Brain microvascular endothelial cell (primary cell): ENCODE measurements at regions not wholly inside any gene's neighbourhood (a gene's known extent, or its start where the extent isn't known, plus 50 kb on each side); places are given as distances from the start of the nearest gene placed in this dataset.

ENCODE experiments used
- DNase-seq: peaks from one replicate; pipeline ENCODE4 v3.0.0-alpha.2; 2020
- H3K27ac ChIP-seq: fragments of 250-450 bp; sonication (Bioruptor Pico); 2 replicates; pipeline ENCODE4 v1.5.1; 2020; ENCODE audit warnings: mild to moderate bottlenecking, moderate library complexity
- H3K27me3 ChIP-seq: fragments of 250-450 bp; sonication (Bioruptor Pico); replicated peaks from 2 replicates; pipeline ENCODE4 v1.5.1; 2020; ENCODE audit warnings: mild to moderate bottlenecking
- H3K36me3 ChIP-seq: fragments of 250-450 bp; sonication (Bioruptor Pico); replicated peaks from 2 replicates; pipeline ENCODE4 v1.5.1; 2020; ENCODE audit warnings: mild to moderate bottlenecking
- H3K4me3 ChIP-seq: 2 replicates; pipeline ENCODE4 v1.5.1; 2011; ENCODE audit warnings: low read depth, mild to moderate bottlenecking, control low read depth, low read length, moderate library complexity
- in situ Hi-C: cut with HindIII; loops from 2 replicates; pipeline ENCODE4 v1.10.0; 2017; ENCODE audit warnings: low sequenced_read_pairs, low pct_ligation_motif_present
- TF ChIP-seq, protein P1 (sequence below): IDR thresholded peaks from 2 replicates; pipeline ENCODE4 v1.5.1; 2011; ENCODE audit warnings: low read depth, mild to moderate bottlenecking, moderate library complexity, low read length, control low read depth, inconsistent platforms; ENCODE audit errors: missing control alignments

DNA sequence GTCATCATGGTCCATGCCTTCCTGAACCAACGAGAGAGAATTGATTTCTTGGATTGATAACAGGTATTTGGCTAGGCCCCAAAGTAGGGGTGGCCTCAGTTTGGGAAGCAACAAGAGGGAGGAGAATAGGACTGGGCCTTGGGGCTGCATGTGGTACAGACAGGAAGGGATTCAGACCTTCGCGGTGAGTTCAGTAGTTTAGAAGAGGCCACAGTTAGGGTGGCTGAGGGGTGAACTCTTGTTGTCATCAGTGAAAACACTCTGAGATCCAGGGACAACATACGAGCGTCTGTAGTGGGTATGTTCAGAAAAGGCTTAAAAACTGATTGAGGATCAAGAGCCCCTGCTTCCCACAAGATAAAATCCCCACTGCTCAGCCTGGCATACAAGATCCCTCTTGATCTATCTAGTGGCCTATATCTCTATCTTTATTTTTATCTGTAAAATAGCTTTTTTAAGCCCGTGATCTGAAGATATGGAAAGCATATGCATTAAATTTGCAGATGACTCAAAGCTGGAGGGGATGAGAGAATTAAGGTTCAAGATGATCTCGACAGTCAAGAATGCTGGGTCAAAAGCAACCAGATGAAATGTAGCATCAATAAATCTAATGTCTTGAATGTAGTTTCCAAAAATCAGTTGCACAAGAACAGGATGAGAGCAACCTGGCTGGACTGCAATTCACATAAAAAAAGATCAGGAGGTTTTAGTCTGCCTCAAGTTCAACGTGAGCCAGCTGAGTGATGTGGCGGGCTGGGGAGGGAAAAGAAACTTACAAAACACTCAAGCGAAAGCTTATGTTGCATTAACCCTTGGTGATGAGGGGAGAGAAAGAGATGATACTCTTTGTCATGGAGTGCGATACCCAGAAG is 221.1 kb upstream of the TLE3 start:
- Histone ChIP-seq H3K4me3 (no peak overlapping the region), H3K36me3 (no peaks in the 10 kb centered on the region), H3K27me3 (no peaks in the 10 kb centered on the region), H3K27ac (no peak overlapping the region)
- TF ChIP-seq, protein P1, sequence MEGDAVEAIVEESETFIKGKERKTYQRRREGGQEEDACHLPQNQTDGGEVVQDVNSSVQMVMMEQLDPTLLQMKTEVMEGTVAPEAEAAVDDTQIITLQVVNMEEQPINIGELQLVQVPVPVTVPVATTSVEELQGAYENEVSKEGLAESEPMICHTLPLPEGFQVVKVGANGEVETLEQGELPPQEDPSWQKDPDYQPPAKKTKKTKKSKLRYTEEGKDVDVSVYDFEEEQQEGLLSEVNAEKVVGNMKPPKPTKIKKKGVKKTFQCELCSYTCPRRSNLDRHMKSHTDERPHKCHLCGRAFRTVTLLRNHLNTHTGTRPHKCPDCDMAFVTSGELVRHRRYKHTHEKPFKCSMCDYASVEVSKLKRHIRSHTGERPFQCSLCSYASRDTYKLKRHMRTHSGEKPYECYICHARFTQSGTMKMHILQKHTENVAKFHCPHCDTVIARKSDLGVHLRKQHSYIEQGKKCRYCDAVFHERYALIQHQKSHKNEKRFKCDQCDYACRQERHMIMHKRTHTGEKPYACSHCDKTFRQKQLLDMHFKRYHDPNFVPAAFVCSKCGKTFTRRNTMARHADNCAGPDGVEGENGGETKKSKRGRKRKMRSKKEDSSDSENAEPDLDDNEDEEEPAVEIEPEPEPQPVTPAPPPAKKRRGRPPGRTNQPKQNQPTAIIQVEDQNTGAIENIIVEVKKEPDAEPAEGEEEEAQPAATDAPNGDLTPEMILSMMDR, result no peak
- DNase-seq, result peak; percentile 59
- in situ Hi-C loops, result no loop called here

DNA sequence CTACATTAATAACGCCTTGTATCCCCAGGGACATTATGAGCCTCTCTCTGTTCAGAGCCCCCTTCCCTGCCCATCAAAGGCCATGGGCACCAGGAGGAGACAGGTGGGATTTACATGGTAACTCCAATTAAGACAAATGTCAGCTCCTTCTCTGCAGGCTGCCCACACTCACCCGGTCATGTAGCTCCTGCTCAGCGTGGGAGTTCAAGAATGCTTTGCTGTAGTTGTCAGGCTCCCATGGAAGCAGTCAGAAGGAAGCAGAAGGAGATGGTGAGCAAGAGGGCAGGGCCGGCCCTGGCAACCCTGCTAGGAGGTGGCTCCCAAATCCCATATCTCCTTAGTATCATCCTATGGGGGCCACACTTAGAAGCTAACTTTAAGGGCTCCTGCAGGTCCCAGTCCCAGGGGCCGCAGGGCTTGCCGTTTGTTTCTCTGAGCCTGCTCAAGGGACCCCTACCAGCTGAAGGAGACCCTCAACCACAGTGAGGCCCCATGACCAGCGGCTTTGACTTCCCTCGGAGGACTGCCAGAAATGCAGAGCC is 218.4 kb upstream of the TLE3 start:
- Histone ChIP-seq H3K36me3 (no peaks in the 10 kb centered on the region), H3K4me3 (no peak overlapping the region), H3K27me3 (peaks cover 5% of the 10 kb centered on the region), H3K27ac (no peak overlapping the region)
- DNase-seq, result peak; percentile 34
- TF ChIP-seq, protein P1, result no peak
- in situ Hi-C loops, result no loop called here

DNA sequence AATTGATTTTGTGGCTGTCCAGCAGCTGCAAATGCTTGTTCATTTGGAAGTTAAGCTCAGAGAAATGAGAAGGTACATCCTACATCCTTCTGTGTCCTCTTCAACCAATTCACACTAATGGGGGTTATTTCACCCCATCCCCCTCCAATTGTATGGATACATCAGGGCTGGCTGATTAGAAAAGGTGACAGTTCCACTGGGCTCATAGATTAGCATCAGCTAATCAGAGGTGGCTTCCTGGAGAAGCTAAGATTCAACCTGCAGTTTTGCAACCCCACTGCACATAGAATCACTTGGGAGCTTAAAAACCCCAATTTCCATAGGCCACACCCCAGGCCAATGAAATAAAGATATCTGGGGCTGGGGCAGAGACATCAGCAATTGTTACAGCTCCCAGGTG is 217.7 kb upstream of the TLE3 start:
- in situ Hi-C loops, result no loop called here
- Histone ChIP-seq H3K36me3 (no peaks in the 10 kb centered on the region), H3K4me3 (no peak overlapping the region), H3K27me3 (peaks cover 5% of the 10 kb centered on the region), H3K27ac (no peak overlapping the region)
- DNase-seq, result no peak
- TF ChIP-seq, protein P1, result no peak

DNA sequence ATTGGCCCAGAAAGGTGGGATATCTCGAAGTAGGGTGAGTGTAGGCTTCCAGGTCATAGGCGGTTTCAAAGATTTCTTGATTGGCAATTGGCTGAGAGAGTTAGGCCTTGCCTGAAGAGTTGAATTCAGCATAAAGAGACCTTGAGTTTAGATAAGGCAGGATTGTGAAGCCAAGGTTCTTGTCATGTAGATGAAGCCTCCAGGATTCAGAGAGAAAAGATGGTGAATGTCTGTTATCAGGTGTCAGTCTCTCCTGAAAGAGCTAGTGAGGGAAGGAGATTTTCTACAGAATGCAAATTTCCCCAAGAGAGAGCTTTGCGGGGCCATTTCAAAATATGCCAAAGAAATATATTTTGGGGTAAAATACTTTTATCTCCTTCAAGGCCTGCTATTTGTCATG is 217.0 kb upstream of the TLE3 start:
- Histone ChIP-seq H3K36me3 (no peaks in the 10 kb centered on the region), H3K27ac (no peak overlapping the region), H3K4me3 (no peak overlapping the region), H3K27me3 (peaks cover 5% of the 10 kb centered on the region)
- TF ChIP-seq, protein P1, result no peak
- no peak for DNase-seq
- in situ Hi-C loops, result no loop called here

DNA sequence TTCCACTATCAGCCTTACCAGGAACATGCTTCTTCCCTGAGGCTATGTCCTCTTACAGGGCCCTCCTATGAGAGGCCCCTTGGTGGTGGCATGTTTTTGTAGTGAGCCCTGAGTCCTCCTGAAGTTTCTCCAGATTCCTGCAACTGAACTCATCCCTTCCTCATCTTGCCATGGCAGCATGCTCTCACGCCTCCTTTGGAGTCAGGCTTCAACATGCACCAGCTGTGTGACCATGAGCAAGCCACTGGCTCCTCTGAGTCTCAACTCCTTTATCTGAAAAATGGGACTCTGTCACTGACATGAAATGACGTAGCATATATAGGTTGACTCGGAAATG is 216.3 kb upstream of the TLE3 start:
- in situ Hi-C loops, result no loop called here
- peaks cover 5% of the 10 kb centered on the region for H3K27me3 ChIP-seq
- H3K4me3 ChIP-seq, result no peak overlapping the region
- DNase-seq, result no peak
- no peak overlapping the region for H3K27ac ChIP-seq
- TF ChIP-seq, protein P1, result no peak
- H3K36me3 ChIP-seq, result no peaks in the 10 kb centered on the region
